GM13976 (cell line): ENCODE measurements at regions not wholly inside any gene's neighbourhood (a gene's known extent, or its start where the extent isn't known, plus 50 kb on each side); places are given as distances from the start of the nearest gene placed in this dataset.
"Not testable (repeated sequence)": the region's sequence is repeated elsewhere in the genome, so short reads cannot be mapped to it uniquely, and the experiment has no call there.

ENCODE experiments used
- DNase-seq: peaks from one replicate; pipeline ENCODE4 v3.0.0; 2012; ENCODE audit warnings: low spot score
- CTCF ChIP-seq: IDR thresholded peaks from 2 replicates; pipeline ENCODE4 v1.5.1; 2012; ENCODE audit warnings: borderline replicate concordance, mild to moderate bottlenecking; ENCODE audit not compliant: insufficient read depth; ENCODE audit errors: extremely low read depth, missing control alignments, control extremely low read depth
- in situ Hi-C: fragments of 300-500 bp; cut with MboI; formaldehyde crosslinking; loops from one replicate; pipeline ENCODE4 v1.12.0; 2022; ENCODE audit warnings: low sequenced_read_pairs, mixed read lengths, inconsistent platforms; ENCODE audit not compliant: unreplicated experiment

- no peak for TF ChIP-seq CTCF
- in situ Hi-C loops, result no loop called here
- DNase-seq, result no peak
Measured at GRCh38 chr4:120557372-120557771, 365.2 kb downstream of the PRDM5 start.

DNA sequence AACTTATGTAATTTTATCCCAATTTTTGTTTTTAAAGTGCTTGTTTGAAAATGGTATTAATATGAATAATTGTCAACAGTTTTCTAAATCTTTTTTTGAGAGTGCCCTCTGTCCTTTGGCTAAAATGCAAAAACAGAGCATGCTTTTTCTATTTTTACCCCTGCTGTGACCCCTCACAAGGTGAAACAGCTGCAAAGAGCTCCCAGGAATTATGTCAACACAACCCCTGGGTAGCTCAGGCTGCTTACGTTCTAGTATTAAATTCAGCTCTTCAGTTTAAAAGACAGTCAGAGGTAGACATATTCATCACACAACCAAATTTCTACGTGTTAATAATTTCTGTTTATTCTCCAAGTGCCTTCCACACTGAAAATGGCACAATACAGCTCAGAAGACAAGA is 367.5 kb downstream of the PRDM5 start:
- in situ Hi-C loops, result no loop called here
- DNase-seq, result no peak
- no peak for TF ChIP-seq CTCF

DNA sequence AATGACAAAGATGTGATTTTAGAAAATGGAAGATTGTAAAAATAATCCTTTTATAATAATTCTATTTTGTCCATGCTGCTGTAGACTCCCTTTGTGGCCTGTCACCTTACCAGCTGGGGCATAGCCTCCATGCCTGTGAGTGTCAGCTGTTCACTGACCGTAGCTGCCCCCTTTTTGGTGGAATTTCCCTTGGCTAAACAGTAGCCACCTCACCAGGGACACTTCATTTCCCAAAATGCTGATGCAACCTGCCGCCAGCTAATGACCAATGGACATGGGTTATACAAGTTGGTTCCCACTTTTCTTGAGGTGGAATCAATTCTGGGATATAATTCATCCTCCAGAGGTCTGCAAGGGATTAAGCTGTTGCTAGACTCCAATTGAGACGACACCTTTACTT is 368.4 kb downstream of the PRDM5 start:
- in situ Hi-C loops, result no loop called here
- DNase-seq, result no peak
- TF ChIP-seq CTCF, result no peak

DNA sequence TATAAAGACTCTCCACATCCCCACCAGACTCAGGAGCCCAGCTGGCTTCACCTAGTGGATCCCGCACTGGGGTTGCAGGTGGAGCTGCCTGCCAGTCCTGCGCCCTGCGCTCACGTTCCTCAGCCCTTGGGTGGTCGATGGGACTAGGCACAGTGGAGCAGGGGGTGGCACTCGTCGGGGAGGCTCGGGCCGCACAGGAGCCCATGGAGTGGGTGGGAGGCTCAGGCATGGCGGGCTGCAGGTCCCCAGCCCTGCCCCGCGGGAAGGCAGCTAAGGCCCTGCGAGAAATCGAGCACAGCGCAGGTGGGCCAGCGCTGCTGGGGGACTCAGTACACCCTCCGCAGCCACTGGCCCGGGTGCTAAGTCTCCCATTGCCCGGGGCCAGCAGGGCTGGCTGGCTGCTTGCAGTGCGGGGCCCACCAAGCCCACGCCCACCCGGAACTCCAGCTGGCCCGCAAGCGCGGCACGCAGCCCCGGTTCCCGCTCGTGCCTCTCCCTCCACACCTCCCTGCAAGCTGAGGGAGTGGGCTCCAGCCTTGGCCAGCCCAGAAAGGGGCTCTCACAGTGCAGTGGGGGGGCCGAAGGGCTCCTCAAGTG is 371.8 kb downstream of the PRDM5 start:
- DNase-seq, in situ Hi-C loops: not testable (repeated sequence)

- TF ChIP-seq CTCF, result no peak
- no peak for DNase-seq
- in situ Hi-C loops, result no loop called here
Measured at GRCh38 chr4:120549011-120549570, 373.4 kb downstream of the PRDM5 start.

DNA sequence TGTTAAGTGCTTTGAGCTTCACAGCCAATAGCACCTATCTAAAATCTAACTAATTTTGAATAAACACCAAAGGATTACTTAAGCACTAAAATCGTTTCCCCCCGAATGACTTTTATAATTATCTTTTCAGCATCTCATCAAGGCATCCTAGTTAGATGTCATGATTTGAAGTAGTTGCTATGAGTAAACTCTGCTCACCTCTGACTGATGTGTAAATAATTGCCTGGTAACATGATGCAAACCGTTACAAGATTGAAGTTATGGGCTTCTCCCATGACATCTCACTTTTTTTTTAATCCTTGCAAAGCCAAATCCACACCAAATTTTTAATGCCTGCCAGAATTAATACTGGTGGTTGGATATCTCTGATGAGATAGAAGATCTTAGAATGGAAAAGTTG is 377.1 kb downstream of the PRDM5 start:
- DNase-seq, result no peak
- TF ChIP-seq CTCF, result no peak
- in situ Hi-C loops, result no loop called here

DNA sequence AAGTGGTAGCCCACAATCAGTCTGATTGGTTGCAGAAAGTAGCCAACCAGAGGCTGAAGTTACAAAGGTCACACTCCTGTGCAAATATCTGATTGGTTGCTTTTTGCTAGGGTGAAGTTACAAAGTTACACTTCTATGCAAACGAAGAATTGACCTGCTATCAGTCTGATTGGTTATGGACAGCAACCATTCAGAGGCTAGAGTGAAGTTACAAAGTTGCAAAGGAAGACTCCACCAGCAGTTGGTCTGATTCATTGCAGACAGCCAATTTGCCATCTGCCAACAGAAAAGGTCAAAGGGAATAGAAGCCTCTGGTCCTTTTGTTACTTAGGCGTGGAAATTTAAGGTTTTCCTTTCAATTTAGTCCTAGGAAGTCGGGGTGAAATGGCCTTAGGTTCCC is 377.7 kb downstream of the PRDM5 start:
- TF ChIP-seq CTCF, result no peak
- no peak for DNase-seq
- in situ Hi-C loops, result no loop called here
